ENCODE measurements at regions not wholly inside any gene's neighbourhood (a gene's known extent, or its start where the extent isn't known, plus 50 kb on each side); places are given as distances from the start of the nearest gene placed in this dataset.

- RAD21 ChIA-PET (ENCODE audit: unreplicated experiment): no interaction called here
- POLR2A ChIA-PET: no interaction called here
- CTCF ChIA-PET: no interaction called here
- H3K9me3 ChIP-seq (replicated peaks; ENCODE audit: control insufficient read depth, insufficient read depth, low read length): no peaks in the 10 kb centered on the region
- H3K9ac ChIP-seq (ENCODE audit: control insufficient read depth, insufficient read depth, low read length): no peak overlapping the region
- no peaks in the 10 kb centered on the region for H3K36me3 ChIP-seq (ENCODE audit: control insufficient read depth in 2 of 2, insufficient read depth in 2 of 2, low read length in 1 of 2)
- no peaks in the 10 kb centered on the region for H3K27me3 ChIP-seq (replicated peaks in 1 of 2; ENCODE audit: control insufficient read depth in 2 of 2, insufficient read depth in 2 of 2, low read length in 1 of 2)
- H3K4me2 ChIP-seq (ENCODE audit: control insufficient read depth, insufficient read depth): no peak overlapping the region
- no peaks in the 10 kb centered on the region for H3K79me2 ChIP-seq (ENCODE audit: control insufficient read depth, insufficient read depth, low read length)
- no peak overlapping the region for H2AFZ ChIP-seq (ENCODE audit: control insufficient read depth, low read depth, low read length)
- no peak overlapping the region for H3K27ac ChIP-seq (ENCODE audit: control insufficient read depth, insufficient read depth)
- no peaks in the 10 kb centered on the region for H3K4me1 ChIP-seq (ENCODE audit: control insufficient read depth, insufficient read depth, low read length)
- intact Hi-C loops (cut with micrococcal nuclease; ENCODE audit: unreplicated experiment): no loop called here
- no peak for TF ChIP-seq NBN (IDR thresholded peaks at IDR 0.05)
- TF ChIP-seq KLF5 (IDR thresholded peaks at IDR 0.05; ENCODE audit: partially characterized antibody): no peak
- TF ChIP-seq IKZF1 (conservative IDR thresholded peaks at IDR 0.05): no peak
- H3K4me3 ChIP-seq: no peak overlapping the region
- no TSS peak for BruUV-seq (replicated peaks)
- ATAC-seq: no peak
- in situ Hi-C loops (cut with MboI): no loop called here
- WGBS (ENCODE audit: insufficient coverage, insufficient replicate concordance, low lambda C conversion rate, missing lambda C conversion rate): 4% methylated on average over 1 of the region's 1 CpG
- SMC1A ChIA-PET (ENCODE audit: uncharacterized antibody, unreplicated experiment): no interaction called here
- no peak for DNase-seq (ENCODE audit: low read depth, low spot score)
- H4K20me1 ChIP-seq (ENCODE audit: control insufficient read depth, insufficient read depth): no peaks in the 10 kb centered on the region
- no peak for FAIRE-seq
Measured at GRCh38 chr9:28318515-28318914, 745.2 kb upstream of the C9orf72 start.

DNA sequence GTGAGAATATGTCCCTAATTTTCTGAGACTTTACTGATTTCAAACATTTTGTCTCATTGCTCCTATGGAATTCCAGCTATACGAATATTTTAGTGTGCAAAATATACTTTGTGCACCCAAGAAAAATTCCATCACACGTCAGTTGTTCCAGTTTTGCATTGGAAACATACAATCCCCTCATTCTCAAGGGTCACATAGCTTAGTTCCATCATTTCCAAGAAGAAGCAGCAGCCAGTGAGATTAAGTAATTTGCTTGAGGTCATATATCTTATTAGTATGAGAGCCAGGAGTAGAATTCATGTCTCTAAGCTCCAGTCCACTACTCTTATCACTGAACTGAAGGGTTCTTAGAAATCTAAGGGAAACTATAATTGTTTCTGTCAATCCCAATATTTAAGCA, 746.7 kb upstream of the C9orf72 start:
- Histone ChIP-seq H3K4me2 (ENCODE audit: control insufficient read depth, insufficient read depth) (no peak overlapping the region), H3K79me2 (ENCODE audit: control insufficient read depth, insufficient read depth, low read length) (no peaks in the 10 kb centered on the region), H3K36me3 (ENCODE audit: control insufficient read depth in 2 of 2, insufficient read depth in 2 of 2, low read length in 1 of 2) (no peaks in the 10 kb centered on the region), H3K9me3 (replicated peaks; ENCODE audit: control insufficient read depth, insufficient read depth, low read length) (no peaks in the 10 kb centered on the region), H3K4me3 (no peak overlapping the region), H3K4me1 (ENCODE audit: control insufficient read depth, insufficient read depth, low read length) (no peaks in the 10 kb centered on the region), H3K9ac (ENCODE audit: control insufficient read depth, insufficient read depth, low read length) (no peak overlapping the region), H3K27ac (ENCODE audit: control insufficient read depth, insufficient read depth) (no peak overlapping the region), H2AFZ (ENCODE audit: control insufficient read depth, low read depth, low read length) (no peak overlapping the region), H3K27me3 (replicated peaks in 1 of 2; ENCODE audit: control insufficient read depth in 2 of 2, insufficient read depth in 2 of 2, low read length in 1 of 2) (no peaks in the 10 kb centered on the region), H4K20me1 (ENCODE audit: control insufficient read depth, insufficient read depth) (no peaks in the 10 kb centered on the region)
- no TSS peak for BruUV-seq (replicated peaks)
- no peak for FAIRE-seq
- DNase-seq (ENCODE audit: low read depth, low spot score): no peak
- RAD21 ChIA-PET (ENCODE audit: unreplicated experiment): no interaction called here
- CTCF ChIA-PET: no interaction called here
- intact Hi-C loops (cut with micrococcal nuclease; ENCODE audit: unreplicated experiment): no loop called here
- POLR2A ChIA-PET: no interaction called here
- WGBS (ENCODE audit: insufficient coverage, insufficient replicate concordance, low lambda C conversion rate, missing lambda C conversion rate): 0% methylated on average over 2 of the region's 2 CpGs
- in situ Hi-C loops (cut with MboI): no loop called here
- no peak for ATAC-seq
- SMC1A ChIA-PET (ENCODE audit: uncharacterized antibody, unreplicated experiment): no interaction called here
- TF ChIP-seq MXI1 (IDR thresholded peaks at IDR 0.05; ENCODE audit: low read depth, low read length): no peak
- no peak for TF ChIP-seq ATF7 (IDR thresholded peaks at IDR 0.05; ENCODE audit: low read depth)
- no peak for TF ChIP-seq DPF2 (IDR thresholded peaks at IDR 0.05)
- TF ChIP-seq PML (IDR thresholded peaks at IDR 0.05; ENCODE audit: low read length): no peak
- no peak for TF ChIP-seq ZBED1 (IDR thresholded peaks at IDR 0.05; ENCODE audit: borderline replicate concordance)
- TF ChIP-seq, protein P1, sequence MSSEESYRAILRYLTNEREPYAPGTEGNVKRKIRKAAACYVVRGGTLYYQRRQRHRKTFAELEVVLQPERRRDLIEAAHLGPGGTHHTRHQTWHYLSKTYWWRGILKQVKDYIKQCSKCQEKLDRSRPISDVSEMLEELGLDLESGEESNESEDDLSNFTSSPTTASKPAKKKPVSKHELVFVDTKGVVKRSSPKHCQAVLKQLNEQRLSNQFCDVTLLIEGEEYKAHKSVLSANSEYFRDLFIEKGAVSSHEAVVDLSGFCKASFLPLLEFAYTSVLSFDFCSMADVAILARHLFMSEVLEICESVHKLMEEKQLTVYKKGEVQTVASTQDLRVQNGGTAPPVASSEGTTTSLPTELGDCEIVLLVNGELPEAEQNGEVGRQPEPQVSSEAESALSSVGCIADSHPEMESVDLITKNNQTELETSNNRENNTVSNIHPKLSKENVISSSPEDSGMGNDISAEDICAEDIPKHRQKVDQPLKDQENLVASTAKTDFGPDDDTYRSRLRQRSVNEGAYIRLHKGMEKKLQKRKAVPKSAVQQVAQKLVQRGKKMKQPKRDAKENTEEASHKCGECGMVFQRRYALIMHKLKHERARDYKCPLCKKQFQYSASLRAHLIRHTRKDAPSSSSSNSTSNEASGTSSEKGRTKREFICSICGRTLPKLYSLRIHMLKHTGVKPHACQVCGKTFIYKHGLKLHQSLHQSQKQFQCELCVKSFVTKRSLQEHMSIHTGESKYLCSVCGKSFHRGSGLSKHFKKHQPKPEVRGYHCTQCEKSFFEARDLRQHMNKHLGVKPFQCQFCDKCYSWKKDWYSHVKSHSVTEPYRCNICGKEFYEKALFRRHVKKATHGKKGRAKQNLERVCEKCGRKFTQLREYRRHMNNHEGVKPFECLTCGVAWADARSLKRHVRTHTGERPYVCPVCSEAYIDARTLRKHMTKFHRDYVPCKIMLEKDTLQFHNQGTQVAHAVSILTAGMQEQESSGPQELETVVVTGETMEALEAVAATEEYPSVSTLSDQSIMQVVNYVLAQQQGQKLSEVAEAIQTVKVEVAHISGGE (CRISPR knock-in tag; IDR thresholded peaks at IDR 0.05): no peak
- TF ChIP-seq CBX3 (IDR thresholded peaks at IDR 0.05; ENCODE audit: borderline replicate concordance, low read depth): no peak
- TF ChIP-seq MYC (IDR thresholded peaks at IDR 0.05; ENCODE audit: insufficient read depth, insufficient read length, insufficient replicate concordance, low read length, severe bottlenecking): no peak
